Kasumi-1 (cell line): ENCODE measurements at regions not wholly inside any gene's neighbourhood (a gene's known extent, or its start where the extent isn't known, plus 50 kb on each side); places are given as distances from the start of the nearest gene placed in this dataset.

Experiments
- DNase-seq, 2 experiments: peaks; one replicate each; lab custom pipeline; 2025; lab: John Stamatoyannopoulos, UW

- no peak for DNase-seq
These were observed 250.5 kb upstream of the ATP2B1 start for GRCh38 chr12:89959179-89959578.

GRCh38 chr12:89954259-89954658, 245.6 kb upstream of the ATP2B1 start:
- no peak for DNase-seq

GRCh38 chr12:89951694-89952060, 243.0 kb upstream of the ATP2B1 start:
- DNase-seq: no peak

GRCh38 chr12:89951050-89951693, 242.5 kb upstream of the ATP2B1 start:
- DNase-seq: no peak

- no peak for DNase-seq
These were observed 241.8 kb upstream of the ATP2B1 start for GRCh38 chr12:89950421-89950820.

GRCh38 chr12:89949457-89950195, 241.0 kb upstream of the ATP2B1 start:
- no peak for DNase-seq

- no peak for DNase-seq
These were observed 239.9 kb upstream of the ATP2B1 start for GRCh38 chr12:89948271-89949175.

GRCh38 chr12:89947437-89948270, 239.0 kb upstream of the ATP2B1 start:
- DNase-seq: no peak

- DNase-seq: no peak
These were observed 238.0 kb upstream of the ATP2B1 start for GRCh38 chr12:89946518-89947135.

- DNase-seq: no peak
These were observed 236.5 kb upstream of the ATP2B1 start for GRCh38 chr12:89945123-89945522.

GRCh38 chr12:89943463-89943862, 234.8 kb upstream of the ATP2B1 start:
- DNase-seq: no peak

- DNase-seq: no peak
These were observed 232.8 kb upstream of the ATP2B1 start for GRCh38 chr12:89941436-89941835.

GRCh38 chr12:89939522-89940215, 231.0 kb upstream of the ATP2B1 start:
- no peak for DNase-seq

- no peak for DNase-seq
These were observed 228.0 kb upstream of the ATP2B1 start for GRCh38 chr12:89936631-89937030.

- no peak for DNase-seq
These were observed 227.2 kb upstream of the ATP2B1 start for GRCh38 chr12:89935850-89936249.

- no peak for DNase-seq
These were observed 225.3 kb upstream of the ATP2B1 start for GRCh38 chr12:89933911-89934310.

GRCh38 chr12:89932954-89933353, 224.3 kb upstream of the ATP2B1 start:
- DNase-seq: no peak

GRCh38 chr12:89928467-89928866, 219.8 kb upstream of the ATP2B1 start:
- DNase-seq: no peak

- DNase-seq: peak; percentile 23 to 32
These were observed 218.6 kb upstream of the ATP2B1 start for GRCh38 chr12:89927226-89927698.

- DNase-seq: no peak
These were observed 215.6 kb upstream of the ATP2B1 start for GRCh38 chr12:89924191-89924590.

- DNase-seq: no peak
These were observed 214.5 kb upstream of the ATP2B1 start for GRCh38 chr12:89923091-89923490.
